ENCODE measurements at regions not wholly inside any gene's neighbourhood (a gene's known extent, or its start where the extent isn't known, plus 50 kb on each side); places are given as distances from the start of the nearest gene placed in this dataset.

DNA sequence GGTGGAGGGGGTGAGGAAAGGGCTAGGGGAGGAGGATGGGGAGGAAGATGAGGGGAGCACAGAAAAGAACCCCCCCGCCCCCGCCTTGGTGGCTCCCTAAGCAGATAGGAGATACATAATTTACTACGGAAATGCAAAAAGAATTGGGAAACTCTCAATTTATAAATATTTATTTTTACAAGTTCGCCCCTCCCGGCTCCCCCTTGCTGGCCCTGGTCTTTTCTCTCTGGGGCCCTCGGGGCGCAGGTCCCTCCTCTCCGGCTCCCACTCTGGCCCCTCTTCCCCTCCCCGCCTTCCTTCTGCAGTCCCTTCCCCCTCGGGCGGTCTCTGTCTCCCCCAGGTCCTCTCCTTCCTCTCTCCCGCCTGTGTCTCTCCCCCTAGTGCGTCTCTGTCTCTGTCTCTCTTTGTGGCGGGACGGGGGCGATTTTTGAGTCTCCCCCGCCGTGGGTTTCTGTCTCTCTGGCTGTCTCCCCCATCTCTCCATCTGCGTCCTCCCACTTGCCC lies 173.6 kb upstream of the IER5L start:
- TF ChIP-seq, protein P1, sequence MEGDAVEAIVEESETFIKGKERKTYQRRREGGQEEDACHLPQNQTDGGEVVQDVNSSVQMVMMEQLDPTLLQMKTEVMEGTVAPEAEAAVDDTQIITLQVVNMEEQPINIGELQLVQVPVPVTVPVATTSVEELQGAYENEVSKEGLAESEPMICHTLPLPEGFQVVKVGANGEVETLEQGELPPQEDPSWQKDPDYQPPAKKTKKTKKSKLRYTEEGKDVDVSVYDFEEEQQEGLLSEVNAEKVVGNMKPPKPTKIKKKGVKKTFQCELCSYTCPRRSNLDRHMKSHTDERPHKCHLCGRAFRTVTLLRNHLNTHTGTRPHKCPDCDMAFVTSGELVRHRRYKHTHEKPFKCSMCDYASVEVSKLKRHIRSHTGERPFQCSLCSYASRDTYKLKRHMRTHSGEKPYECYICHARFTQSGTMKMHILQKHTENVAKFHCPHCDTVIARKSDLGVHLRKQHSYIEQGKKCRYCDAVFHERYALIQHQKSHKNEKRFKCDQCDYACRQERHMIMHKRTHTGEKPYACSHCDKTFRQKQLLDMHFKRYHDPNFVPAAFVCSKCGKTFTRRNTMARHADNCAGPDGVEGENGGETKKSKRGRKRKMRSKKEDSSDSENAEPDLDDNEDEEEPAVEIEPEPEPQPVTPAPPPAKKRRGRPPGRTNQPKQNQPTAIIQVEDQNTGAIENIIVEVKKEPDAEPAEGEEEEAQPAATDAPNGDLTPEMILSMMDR (IDR thresholded peaks at IDR 0.05; ENCODE audit: low read length): no peak
- no peak for TF ChIP-seq EZH2 (optimal IDR thresholded peaks at IDR 0.05; ENCODE audit: low read depth, low read length)

Measured in MM.1S (cell line).